Activated CD8-positive, alpha-beta T cell treated with anti-CD3 and anti-CD28 coated beads, Interleukin-2, amount 10 ng/mL, durations not matched to agents 7 days and 5 days (primary cell): ENCODE measurements at regions not wholly inside any gene's neighbourhood (a gene's known extent, or its start where the extent isn't known, plus 50 kb on each side); places are given as distances from the start of the nearest gene placed in this dataset.
"Not testable (repeated sequence)": the region's sequence is repeated elsewhere in the genome, so short reads cannot be mapped to it uniquely, and the experiment has no call there.

Experiments used
- ATAC-seq: fragments of 150-1000 bp; cut with Tn5 transposase; one replicate; pipeline ENCODE4 v1.10.0; 2021; ENCODE audit warnings: moderate library complexity
- CTCF ChIA-PET: fragments of 350-600 bp; sonication (Branson Sonifier 250); formaldehyde crosslinking; loops from one replicate; lab custom pipeline; 2021; ENCODE audit warnings: antibody characterized with exemption; lab: Charles Lee
- POLR2A ChIA-PET: fragments of 350-600 bp; sonication (Branson Sonifier 250); formaldehyde crosslinking; loops from one replicate; lab custom pipeline; 2021; ENCODE audit warnings: antibody characterized with exemption; lab: Charles Lee
- DNase-seq: peaks from one replicate; pipeline ENCODE4 v3.0.0-alpha.2; 2020
- H3K27ac Mint-ChIP-seq: one replicate; pipeline ENCODE4 v1.8.0; 2021; ENCODE audit warnings: mild to moderate bottlenecking, mixed read lengths
- H3K27me3 Mint-ChIP-seq: one replicate; pipeline ENCODE4 v1.8.0; 2021; ENCODE audit warnings: low read depth, mixed read lengths
- H3K36me3 Mint-ChIP-seq: one replicate; pipeline ENCODE4 v1.8.0; 2021; ENCODE audit warnings: low read depth, mixed read lengths
- H3K4me1 Mint-ChIP-seq: one replicate; pipeline ENCODE4 v1.8.0; 2021; ENCODE audit warnings: low read depth, mixed read lengths
- H3K4me3 Mint-ChIP-seq: one replicate; pipeline ENCODE4 v1.8.0; 2021; ENCODE audit warnings: mild to moderate bottlenecking, mixed read lengths
- H3K9me3 Mint-ChIP-seq: one replicate; pipeline ENCODE4 v1.8.0; 2022; ENCODE audit warnings: mixed read lengths; ENCODE audit not compliant: insufficient read depth

DNA sequence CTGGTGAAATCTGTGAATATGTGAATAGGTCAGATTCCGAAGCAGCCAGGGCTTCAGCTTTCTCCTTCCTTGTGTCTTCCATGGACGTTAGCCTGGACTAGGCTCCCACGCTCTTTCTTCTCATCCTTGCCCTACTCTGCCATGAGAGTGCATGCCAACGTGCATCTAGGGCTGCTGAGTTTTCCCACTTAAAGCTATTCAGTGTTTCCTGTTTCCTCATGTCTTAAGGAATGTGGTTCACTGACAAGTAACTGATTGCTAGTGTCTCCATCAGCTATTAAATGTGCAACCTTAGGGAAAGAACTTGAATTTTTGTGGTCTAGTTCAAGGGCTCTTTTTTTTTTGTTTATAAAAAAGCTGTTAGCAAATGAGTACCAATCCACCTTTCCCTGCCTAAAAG is 642.3 kb upstream of the LINC00305 start:
- Mint-ChIP-seq H3K9me3 (peaks cover 8% of the 10 kb centered on the region), H3K27ac (no peak overlapping the region), H3K4me1 (no peaks in the 10 kb centered on the region), H3K4me3 (no peak overlapping the region), H3K27me3 (no peaks in the 10 kb centered on the region), H3K36me3 (no peaks in the 10 kb centered on the region)
- no peak for DNase-seq
- CTCF ChIA-PET, result no interaction called here
- POLR2A ChIA-PET, result no interaction called here
- ATAC-seq, result no peak

DNA sequence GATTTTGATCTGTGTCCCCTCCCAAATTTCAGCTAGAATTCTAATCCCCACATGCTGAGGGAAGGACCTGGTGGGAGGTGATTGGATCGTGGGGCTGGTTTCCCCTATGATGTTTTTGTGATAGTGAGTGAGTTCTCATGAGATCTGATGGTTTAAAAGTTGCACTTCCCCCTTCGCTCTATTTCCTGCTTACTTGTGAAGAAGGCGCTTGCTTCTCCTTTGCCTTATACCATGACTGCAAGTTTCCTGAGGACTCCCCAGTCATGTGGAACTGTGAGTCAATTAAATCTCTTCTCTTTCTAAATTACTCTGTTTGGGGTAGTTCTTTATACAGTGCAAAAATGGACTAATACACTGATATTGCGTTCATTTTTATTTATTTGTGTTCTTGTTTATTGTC is 636.8 kb upstream of the LINC00305 start:
- ATAC-seq, result no peak
- H3K9me3 Mint-ChIP-seq, result peaks cover 17% of the 10 kb centered on the region
- H3K27me3 Mint-ChIP-seq, result no peaks in the 10 kb centered on the region
- ChIA-PET CTCF (no interaction called here), POLR2A (no interaction called here)
- H3K36me3 Mint-ChIP-seq, result no peaks in the 10 kb centered on the region
- no peak for DNase-seq
- H3K4me3 Mint-ChIP-seq, result no peak overlapping the region
- no peak overlapping the region for H3K27ac Mint-ChIP-seq
- no peaks in the 10 kb centered on the region for H3K4me1 Mint-ChIP-seq

DNA sequence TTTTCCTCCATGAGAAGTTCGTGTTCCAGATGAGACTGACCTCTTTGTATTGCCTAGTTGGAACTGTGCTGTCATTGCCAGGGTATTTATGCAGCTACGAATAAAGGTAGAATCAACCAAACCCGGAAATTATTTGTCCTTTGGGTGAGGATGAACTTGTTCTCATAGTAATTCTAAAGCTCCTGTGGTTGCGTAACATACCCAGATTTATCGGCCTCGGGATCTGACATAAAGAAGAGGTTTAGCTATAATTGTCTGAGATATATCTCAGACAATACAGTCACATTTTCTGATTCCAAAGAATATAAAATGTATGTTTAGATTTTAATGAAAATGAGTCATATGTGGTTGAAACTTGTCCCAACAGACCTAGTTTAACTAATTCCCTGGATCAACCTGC is 628.7 kb upstream of the LINC00305 start:
- peaks cover 33% of the 10 kb centered on the region for H3K9me3 Mint-ChIP-seq
- no peak overlapping the region for H3K4me3 Mint-ChIP-seq
- ChIA-PET POLR2A (no interaction called here), CTCF (no interaction called here)
- H3K27me3 Mint-ChIP-seq, result no peaks in the 10 kb centered on the region
- no peak overlapping the region for H3K27ac Mint-ChIP-seq
- no peak for DNase-seq
- ATAC-seq, result no peak
- H3K36me3 Mint-ChIP-seq, result no peaks in the 10 kb centered on the region
- H3K4me1 Mint-ChIP-seq, result no peaks in the 10 kb centered on the region

DNA sequence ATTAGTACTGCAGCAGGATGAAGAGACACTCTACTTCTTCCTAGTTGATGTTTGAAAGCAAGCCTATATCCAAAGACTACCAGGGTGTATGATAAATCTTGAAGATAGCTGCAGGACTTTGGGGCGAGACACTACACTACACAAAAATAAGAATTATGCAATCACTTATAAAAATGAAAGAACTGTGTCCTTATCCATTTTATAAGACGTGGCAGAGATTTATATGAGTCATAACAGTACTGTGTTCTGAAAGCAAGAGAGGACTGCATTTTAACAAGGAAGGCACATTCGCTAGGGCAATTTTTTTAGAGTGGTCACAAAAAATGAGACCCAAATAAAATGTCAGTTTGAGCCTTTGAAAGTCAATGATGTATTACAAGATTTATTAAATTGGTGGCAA is 617.0 kb upstream of the LINC00305 start:
- no peak overlapping the region for H3K27ac Mint-ChIP-seq
- H3K36me3 Mint-ChIP-seq, result no peaks in the 10 kb centered on the region
- H3K4me1 Mint-ChIP-seq, result no peaks in the 10 kb centered on the region
- no peak overlapping the region for H3K4me3 Mint-ChIP-seq
- peaks cover 6% of the 10 kb centered on the region for H3K9me3 Mint-ChIP-seq
- ATAC-seq, result no peak
- DNase-seq, result no peak
- ChIA-PET CTCF (no interaction called here), POLR2A (no interaction called here)
- no peaks in the 10 kb centered on the region for H3K27me3 Mint-ChIP-seq

DNA sequence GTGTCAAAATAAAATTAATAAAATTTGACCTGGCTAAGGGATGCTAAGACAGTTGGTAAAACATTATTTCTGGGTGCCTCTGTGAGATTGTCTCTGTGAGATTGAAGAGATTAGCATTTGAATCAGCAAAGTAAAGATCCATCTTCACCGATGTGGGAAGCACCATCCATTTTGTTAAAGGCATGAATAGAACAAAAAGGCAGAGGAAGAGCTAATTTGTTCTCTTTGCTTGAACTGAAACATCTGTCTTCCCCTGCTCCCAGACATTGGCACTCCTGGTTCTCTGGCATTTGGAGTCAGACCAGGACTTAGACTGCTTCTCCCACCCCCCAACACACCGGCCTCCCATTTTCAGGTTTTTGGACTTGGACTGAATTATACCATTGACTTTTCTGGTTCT is 603.8 kb upstream of the LINC00305 start:
- Mint-ChIP-seq H3K27me3 (no peaks in the 10 kb centered on the region), H3K27ac (no peak overlapping the region), H3K9me3 (peaks cover 15% of the 10 kb centered on the region), H3K4me1 (no peaks in the 10 kb centered on the region), H3K36me3 (no peaks in the 10 kb centered on the region), H3K4me3 (no peak overlapping the region)
- no peak for DNase-seq
- CTCF ChIA-PET, result no interaction called here
- POLR2A ChIA-PET, result no interaction called here
- no peak for ATAC-seq

DNA sequence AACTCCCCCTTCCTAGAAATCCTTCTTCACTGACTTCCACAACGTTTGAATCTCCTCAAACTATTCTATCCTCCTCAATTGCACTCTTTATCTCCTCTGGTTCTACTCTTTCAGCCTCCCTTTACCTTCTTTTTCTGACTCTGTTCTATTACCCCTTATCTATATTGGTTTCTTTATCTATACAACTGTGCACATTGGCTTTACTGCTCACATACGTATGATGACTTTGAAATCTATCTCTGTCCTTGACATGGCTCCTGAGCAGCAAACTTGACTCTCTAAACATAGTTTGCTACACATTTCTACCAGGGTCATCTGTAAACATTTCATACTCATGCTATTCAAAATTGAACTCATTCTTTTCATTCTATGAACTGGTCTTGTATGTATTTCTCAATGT is 601.0 kb upstream of the LINC00305 start:
- Mint-ChIP-seq H3K9me3 (peaks cover 12% of the 10 kb centered on the region), H3K4me1 (no peaks in the 10 kb centered on the region)

DNA sequence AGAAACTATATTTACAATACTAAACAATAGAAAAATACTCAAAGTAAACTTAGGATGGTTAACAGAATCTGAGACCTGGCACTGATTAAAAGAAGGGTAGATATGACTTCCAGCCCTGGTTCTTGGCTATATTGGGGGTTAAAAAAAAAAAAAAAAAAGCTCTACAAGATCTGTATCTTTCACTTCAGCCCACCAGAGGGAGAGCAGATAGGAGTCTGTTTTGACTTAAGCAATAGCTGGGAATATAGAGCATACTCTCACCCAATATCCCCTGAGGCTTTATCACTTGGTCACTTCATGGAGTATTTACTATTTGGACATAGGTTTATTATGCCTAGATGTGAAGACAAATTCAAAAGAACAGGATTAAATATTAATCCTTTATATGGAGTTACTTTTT is 598.9 kb upstream of the LINC00305 start:
- peaks cover 10% of the 10 kb centered on the region for H3K9me3 Mint-ChIP-seq
- no peaks in the 10 kb centered on the region for H3K36me3 Mint-ChIP-seq
- CTCF ChIA-PET, result no interaction called here
- no peaks in the 10 kb centered on the region for H3K27me3 Mint-ChIP-seq
- DNase-seq, result no peak
- no peak overlapping the region for H3K4me3 Mint-ChIP-seq
- H3K4me1 Mint-ChIP-seq, result no peaks in the 10 kb centered on the region
- no peak for ATAC-seq
- no peak overlapping the region for H3K27ac Mint-ChIP-seq
- POLR2A ChIA-PET, result no interaction called here

More for the DNA sequence above, 601.0 kb upstream of the LINC00305 start:
- no peak overlapping the region for H3K27ac Mint-ChIP-seq
- no peaks in the 10 kb centered on the region for H3K36me3 Mint-ChIP-seq
- DNase-seq (no peak), ATAC-seq (no peak)
- H3K4me3 Mint-ChIP-seq, result no peak overlapping the region
- ChIA-PET POLR2A (no interaction called here), CTCF (no interaction called here)
- H3K27me3 Mint-ChIP-seq, result no peaks in the 10 kb centered on the region

DNA sequence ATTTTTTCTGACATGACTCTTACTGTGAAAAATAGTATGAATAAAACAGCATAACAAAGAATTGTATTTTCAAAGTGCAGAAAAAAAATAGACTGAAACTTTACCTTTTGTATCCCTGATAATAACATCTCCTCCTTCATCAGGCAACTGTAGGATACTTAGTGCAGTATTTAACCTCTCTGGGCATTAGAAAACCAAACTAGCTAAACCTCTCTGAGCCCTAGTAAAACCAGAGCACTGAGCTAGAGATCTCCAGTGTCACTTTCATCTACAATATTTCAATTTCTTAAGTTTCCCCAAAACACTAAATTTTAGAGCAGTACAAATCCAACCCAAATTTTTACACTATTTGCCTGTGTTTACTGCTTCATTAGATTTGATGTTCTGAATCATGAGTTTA is 594.0 kb upstream of the LINC00305 start:
- ATAC-seq (no peak), DNase-seq (no peak)
- H3K36me3 Mint-ChIP-seq, result no peaks in the 10 kb centered on the region
- H3K27ac Mint-ChIP-seq, result no peak overlapping the region
- no peak overlapping the region for H3K4me3 Mint-ChIP-seq
- H3K27me3 Mint-ChIP-seq, result no peaks in the 10 kb centered on the region
- peaks cover 9% of the 10 kb centered on the region for H3K9me3 Mint-ChIP-seq
- CTCF ChIA-PET, result no interaction called here
- H3K4me1 Mint-ChIP-seq, result no peaks in the 10 kb centered on the region
- POLR2A ChIA-PET, result no interaction called here

DNA sequence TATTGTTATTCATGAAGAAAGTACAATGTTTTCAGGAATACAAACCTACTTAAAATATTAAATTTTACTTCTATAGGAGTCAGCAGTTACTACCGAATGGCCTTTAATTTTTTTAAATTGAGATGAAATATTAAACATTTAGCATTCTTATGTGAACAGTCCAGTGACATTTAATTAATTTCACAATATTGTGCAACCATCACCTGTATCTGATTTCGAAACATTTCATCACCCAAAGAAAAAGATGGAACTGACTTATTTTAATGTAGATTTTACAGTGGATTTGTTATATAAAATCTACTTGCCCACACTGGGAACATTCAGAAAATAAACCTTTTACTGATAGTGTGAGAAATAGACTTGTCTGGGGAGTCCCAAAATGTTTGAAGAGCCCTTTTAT is 585.2 kb upstream of the LINC00305 start:
- Mint-ChIP-seq H3K9me3 (no peaks in the 10 kb centered on the region), H3K4me3 (no peak overlapping the region), H3K27ac (no peak overlapping the region), H3K4me1 (no peaks in the 10 kb centered on the region), H3K36me3 (no peaks in the 10 kb centered on the region), H3K27me3 (no peaks in the 10 kb centered on the region)
- no peak for ATAC-seq
- ChIA-PET CTCF (no interaction called here), POLR2A (no interaction called here)
- no peak for DNase-seq

DNA sequence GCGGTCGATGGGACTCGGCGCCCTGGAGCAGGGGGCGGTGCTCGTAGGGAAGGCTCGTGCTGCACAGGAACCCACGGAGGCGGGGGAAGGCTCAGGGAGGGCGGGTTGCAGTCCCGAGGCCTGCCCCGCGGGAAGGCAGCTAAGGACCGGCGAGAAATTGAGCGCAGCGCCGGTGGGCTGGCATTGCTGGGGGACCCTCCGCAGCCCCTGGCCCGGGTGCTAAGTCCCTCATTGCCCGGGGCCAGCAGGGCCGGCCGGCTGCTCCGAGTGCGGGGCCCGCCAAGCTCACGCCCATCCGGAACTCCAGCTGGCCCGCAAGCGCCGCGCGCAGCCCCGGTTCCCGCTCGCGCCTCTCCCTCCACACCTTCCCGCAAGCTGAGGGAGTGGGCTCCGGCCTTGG is 576.8 kb upstream of the LINC00305 start:
- CTCF ChIA-PET, H3K27me3 Mint-ChIP-seq, H3K36me3 Mint-ChIP-seq, H3K4me3 Mint-ChIP-seq, H3K9me3 Mint-ChIP-seq, POLR2A ChIA-PET, ATAC-seq, H3K27ac Mint-ChIP-seq, H3K4me1 Mint-ChIP-seq, DNase-seq: not testable (repeated sequence)

DNA sequence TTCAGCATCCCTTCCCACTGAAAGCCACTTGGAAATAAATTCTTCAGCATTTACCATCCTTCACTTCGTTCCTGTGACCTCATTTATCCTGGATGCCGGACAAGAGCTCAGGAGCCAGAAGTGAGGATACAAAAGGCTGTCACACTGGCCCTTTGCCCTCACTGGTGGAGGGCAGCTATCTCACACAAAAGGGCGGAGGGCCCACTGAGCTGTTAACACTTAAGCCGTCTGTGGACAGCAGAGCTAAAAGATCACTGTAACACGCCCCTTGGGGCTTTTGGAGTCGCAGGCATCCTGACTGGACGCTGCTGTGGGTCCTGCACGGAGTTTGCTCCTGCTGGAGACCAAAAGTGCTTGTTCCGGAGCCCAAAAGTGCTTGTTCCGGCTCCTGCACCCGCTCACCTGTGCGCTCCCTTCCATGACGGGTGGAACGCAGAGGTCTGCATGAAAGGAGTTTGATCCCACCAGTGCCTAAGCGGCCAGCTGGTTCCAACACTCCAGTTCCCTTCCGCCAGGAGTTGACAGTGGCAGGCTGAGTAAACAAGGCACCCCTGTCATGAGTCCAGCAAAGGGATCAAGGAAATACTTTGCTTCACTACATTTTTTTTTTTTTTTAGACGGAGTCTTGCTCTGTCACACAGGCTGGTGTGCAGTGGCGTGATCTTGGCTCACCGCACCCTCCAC is 572.0 kb upstream of the LINC00305 start:
- Mint-ChIP-seq H3K9me3 (peaks cover 4% of the 10 kb centered on the region), H3K4me1 (no peaks in the 10 kb centered on the region), H3K27ac (no peak overlapping the region), H3K27me3 (no peaks in the 10 kb centered on the region), H3K4me3 (no peak overlapping the region), H3K36me3 (no peaks in the 10 kb centered on the region)
- ChIA-PET CTCF (no interaction called here), POLR2A (no interaction called here)
- DNase-seq (no peak), ATAC-seq (no peak)

DNA sequence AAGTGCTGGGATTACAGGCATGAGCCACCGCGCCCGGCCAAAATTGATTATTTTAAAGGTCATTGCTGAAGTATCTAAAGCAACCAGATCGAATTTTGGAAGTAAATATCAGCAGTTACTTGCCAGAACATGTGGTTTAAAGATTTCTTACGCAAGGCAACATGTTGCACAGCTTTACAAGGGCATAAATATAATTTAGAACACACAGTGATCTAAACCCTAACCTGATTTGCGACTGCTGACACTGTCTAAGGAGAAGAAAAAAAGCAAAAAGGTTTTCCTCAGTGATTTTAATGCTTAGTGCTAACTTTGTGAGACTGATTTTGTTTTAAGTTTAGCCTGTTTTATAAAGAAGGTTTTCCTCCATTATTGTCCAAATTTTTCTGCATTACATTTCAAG is 569.9 kb upstream of the LINC00305 start:
- no peaks in the 10 kb centered on the region for H3K9me3 Mint-ChIP-seq
- no peak overlapping the region for H3K27ac Mint-ChIP-seq
- no peaks in the 10 kb centered on the region for H3K27me3 Mint-ChIP-seq
- H3K4me1 Mint-ChIP-seq, result no peaks in the 10 kb centered on the region
- H3K4me3 Mint-ChIP-seq, result no peak overlapping the region
- ATAC-seq (no peak), DNase-seq (no peak)
- no peaks in the 10 kb centered on the region for H3K36me3 Mint-ChIP-seq
- ChIA-PET CTCF (no interaction called here), POLR2A (no interaction called here)

DNA sequence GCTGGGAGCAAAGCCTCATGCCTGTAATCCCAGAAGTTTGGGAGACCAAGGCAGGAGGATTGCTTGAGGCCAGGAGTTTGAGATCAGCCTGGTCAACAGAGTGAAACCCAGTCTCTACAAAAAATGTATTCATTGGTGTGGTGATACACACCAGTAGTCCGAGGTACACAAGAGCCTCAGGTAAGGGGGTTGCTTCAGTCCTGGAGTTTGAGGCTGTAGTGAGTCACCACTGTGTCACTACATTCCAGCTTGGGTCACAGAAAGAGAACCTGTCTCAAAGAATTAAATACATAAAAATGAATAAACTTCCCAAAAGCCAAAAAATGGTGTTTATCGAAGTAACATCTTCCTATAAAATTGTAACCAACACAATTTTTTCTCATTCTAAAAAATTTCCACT is 568.1 kb upstream of the LINC00305 start:
- Mint-ChIP-seq H3K4me1 (no peaks in the 10 kb centered on the region), H3K36me3 (no peaks in the 10 kb centered on the region), H3K9me3 (no peaks in the 10 kb centered on the region), H3K27me3 (no peaks in the 10 kb centered on the region), H3K4me3 (no peak overlapping the region), H3K27ac (no peak overlapping the region)
- ChIA-PET POLR2A (no interaction called here), CTCF (no interaction called here)
- ATAC-seq, result no peak
- DNase-seq, result no peak
